Esophagus mucosa (tissue), 1 donor: ENCODE measurements at regions not wholly inside any gene's neighbourhood (a gene's known extent, or its start where the extent isn't known, plus 50 kb on each side); places are given as distances from the start of the nearest gene placed in this dataset.

Experiments used
- ATAC-seq: fragments of 200-7000 bp; cut with Tn5 transposase; one replicate; pipeline ENCODE4 v1.9.1; 2020
- donor health status: DM: yes; HTN: yes; CAD: no.

DNA sequence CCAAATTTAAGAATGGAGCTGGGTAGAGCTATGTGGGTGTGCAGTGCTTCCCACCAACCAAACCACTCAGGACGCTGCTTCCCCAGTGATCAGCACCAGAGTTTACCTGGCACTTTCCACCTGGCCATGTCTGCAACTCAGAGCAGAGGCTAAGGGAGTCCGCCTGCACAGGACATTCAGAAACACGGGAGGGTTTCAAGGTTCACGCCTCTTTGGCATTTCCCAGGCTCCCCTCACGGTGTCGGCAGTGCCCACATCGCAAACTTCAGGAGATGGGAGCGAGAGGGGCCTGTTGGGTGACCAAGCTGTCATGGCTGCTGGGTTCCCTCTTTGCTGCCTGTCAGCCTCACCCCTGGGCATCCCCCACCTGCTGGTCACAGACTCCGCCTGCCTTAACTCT, 161.5 kb downstream of the NXNL2 start:
- no peak for ATAC-seq

DNA sequence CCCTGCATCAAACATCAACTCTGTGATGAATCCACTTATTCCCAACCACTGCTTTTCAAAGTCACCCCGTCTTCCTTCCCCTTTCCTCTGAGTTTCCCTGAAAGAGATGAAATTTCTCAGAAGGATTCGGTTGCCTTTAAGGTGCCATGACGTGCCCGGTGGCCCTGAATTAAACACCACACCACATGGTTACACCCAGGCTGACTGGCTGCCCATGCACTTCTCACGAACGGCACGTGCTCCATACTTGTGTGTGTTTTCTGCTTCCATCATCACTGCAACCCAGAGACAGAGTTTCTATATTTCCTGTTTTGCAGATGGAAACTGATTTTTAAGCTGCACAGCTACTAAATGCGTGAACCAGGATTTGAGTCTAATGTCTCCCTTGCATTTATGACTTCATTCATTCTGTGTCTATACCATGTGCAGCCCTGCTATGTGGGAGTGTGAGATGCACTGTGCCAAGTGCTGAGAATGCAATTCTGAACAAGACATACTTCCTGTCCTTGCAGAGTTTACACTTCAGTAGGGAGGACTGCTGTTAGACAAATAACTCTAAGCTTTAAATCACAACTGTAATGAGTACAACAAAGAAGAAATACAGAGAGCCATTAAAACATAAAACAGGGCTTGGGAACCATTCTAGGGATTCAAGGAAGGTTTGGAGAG, 162.9 kb downstream of the NXNL2 start:
- ATAC-seq = no peak

DNA sequence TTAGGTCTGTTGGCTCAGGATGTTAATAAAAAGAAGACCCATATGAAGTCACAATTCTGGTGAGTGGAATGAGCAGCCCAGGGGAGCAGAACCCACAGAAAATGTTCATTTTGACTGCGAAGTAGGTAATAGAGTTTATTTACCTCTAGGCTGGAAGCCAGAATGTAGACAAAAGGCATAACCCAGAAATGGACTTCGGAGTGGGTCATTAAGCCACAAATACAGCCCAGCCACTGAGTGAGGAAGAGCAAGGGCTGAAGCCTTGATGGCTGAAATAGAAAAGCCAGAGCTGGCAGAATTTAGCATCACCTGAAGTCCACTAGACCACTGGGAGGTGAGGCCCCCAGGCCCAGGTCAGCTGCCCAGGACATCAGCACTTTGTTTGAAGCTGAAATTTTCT, 168.0 kb downstream of the NXNL2 start:
- ATAC-seq = no peak

GRCh38 chr9:88706193-88707113, 171.5 kb downstream of the NXNL2 start:
- no peak for ATAC-seq

GRCh38 chr9:88710449-88710848, 175.5 kb downstream of the NXNL2 start:
- ATAC-seq = no peak

DNA sequence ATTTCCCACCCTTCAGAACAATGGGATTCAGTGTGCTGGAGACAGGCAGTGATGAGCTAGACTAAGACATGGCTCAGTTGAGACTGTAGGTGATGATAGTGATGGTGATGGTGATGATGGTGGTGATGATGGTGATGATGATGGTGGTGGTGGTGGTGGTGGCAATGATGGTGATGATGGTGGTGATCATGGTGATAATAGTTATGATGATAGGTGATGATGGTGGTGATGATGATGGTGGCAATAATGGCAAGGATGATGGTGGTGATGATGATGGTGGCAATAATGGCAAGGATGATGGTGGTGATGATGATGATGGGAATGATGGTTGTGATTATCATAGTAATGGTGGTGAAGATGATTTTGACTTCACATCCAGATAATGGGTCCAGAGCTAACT, 176.7 kb downstream of the NXNL2 start:
- no peak for ATAC-seq

DNA sequence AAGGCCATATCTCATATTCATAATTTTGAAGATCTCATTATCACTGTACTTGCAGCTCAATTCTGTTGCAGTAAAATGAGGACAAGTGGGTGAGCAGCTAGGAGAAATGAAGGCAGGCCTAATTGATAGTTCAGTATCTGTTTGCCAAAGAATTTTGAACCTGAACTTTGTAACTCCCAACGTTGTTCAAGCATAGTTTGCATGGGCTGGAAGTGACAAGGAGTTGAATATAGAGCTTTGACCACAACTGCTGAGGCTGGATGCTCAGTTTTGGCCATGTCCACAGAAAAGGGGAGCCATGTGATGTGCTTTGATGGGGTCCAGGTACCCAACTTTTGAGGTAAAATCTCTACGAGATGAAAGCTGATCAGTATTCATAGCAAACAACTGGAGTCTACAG, 177.5 kb downstream of the NXNL2 start:
- no peak for ATAC-seq

GRCh38 chr9:88713010-88713409, 178.0 kb downstream of the NXNL2 start:
- ATAC-seq = no peak

DNA sequence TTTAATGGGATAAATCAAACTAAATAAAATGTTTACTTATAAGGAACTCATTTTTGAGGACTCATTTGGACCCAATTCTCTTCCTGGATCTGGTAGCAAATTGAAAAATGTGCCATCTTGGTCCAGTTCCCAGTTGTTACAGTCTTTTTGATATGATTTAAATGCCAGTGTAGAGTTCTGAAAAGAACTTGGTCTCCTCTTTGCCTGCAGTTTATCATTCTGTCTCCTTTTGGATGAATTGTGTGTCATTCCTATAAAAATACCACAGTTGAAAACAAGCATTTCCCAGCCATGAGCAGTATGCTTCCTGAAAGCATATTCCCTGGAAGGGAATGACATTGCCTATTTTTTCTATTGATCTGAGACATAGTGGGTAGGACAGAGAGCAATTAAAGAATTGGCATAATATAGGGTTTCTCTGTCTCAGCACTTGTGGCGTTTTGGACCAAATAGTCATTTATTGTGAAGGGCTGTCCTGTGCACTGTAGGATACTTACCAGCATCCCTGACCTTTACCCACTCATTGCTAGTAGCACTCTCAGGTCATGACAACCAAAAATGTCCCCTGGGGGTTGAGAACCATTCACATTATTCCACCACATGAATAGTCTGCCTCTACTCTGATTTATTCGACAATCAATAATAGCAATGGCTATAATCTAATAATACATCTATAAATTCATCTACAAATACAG, 181.8 kb downstream of the NXNL2 start:
- no peak for ATAC-seq

- no peak for ATAC-seq
These were observed 186.0 kb downstream of the NXNL2 start for GRCh38 chr9:88721025-88721424.

GRCh38 chr9:88721495-88722279, 186.7 kb downstream of the NXNL2 start:
- no peak for ATAC-seq

GRCh38 chr9:88722753-88723152, 187.8 kb downstream of the NXNL2 start:
- ATAC-seq = no peak

DNA sequence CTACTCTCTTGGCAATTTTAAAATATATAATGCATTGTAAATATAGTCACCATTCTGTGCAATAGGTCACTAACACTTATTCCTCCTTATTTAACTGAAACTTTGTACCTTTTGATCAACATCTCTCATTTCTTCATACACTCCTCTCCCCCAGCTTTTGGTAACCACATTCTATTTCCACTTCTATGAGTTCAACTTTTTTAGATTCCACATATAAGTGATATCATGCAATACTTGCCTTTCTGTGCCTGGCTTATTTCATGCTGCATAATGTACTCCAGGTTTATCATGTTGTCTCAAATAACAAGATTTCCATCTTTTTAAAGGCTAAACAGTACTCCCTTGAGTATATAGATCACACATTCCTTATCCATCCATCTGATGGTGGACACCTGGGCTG, 188.8 kb downstream of the NXNL2 start:
- no peak for ATAC-seq

DNA sequence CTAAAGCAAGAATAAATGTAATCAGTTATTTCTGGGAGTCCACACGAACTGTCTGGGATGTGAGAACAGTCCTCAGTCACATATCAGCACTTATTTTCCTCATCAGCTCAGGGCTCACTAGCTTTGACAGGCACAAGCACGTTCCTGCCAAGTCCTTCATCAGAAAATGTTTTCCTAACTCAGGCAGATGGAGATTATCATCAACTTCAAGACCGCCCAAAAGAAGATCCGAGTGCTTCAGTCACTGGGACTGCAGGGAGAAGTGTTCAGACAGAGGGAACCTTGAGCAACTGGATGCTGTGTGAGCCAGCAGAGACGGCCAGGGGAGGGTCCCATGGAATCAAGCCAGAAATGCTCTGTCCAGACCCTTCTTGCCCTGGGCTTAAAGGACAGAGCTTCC, 189.4 kb downstream of the NXNL2 start:
- no peak for ATAC-seq

DNA sequence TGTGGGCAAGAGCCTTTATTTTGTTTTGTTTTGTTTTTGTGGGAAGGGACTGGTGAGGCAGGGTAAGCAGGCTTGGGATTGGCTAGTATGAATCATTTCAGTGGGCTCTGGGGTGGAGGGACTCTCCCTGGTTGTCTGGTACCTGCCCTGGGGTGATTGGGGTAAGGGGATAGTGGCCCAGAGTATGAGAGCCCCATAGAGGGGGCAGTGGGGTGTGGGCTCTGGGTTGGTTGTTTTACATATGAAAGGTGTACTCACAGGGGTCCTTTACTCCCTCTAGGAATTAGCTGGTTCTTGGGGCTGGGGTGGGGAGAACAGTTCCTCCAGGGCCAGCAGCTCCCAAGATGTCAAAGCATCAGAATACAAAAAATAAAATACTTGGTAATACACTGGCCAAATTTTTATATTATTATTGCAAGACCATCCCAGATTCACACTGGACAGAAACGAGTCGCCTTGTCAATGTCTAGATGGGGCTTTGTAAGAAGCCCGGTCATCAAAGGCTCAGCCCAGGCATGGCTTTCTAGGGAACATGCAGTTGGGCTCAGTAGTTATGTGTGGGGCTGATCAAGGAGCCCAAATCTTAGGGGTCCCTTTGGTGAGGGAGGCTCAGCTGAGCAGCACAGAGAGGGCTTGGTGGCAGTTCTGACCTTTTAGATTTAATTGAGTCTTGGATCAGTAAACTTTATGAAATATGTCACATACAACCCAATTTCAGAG, 190.5 kb downstream of the NXNL2 start:
- no peak for ATAC-seq

DNA sequence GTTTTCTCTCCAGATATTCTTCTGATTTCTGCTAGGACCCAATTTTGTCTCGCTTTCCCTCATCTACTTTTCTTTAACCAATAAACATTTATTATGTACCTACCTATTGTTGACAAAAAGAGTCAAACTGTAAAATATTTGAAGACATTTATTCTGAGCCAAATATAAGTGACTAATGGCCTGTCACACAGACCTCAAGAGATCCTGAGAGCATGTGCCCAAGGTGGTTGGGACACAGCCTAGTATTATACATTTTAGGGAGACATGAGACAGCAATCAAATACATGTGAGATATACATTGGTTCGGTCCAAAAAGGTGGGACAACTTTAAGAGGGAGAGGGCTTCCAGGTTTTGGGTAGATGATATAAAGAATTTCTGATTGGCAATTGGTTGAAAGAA, 191.8 kb downstream of the NXNL2 start:
- no peak for ATAC-seq

DNA sequence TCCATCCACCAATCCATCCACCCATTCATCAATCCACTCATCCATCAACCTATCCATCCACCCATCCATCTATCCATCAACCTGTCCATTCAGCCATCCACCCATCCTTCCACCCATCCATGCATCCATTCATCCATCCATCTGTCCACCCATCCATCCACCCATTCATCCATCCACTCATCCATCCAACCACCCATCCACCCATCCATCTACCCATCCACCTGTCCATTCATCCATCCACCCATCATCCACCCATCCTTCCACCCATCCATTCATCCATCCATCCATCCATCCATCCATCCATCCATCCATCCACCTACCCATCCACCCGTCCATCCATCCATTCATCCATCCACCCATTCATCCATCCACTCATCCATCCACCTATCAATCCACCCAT, 195.8 kb downstream of the NXNL2 start:
- no peak for ATAC-seq

- ATAC-seq = no peak
These were observed 197.2 kb downstream of the NXNL2 start for GRCh38 chr9:88732128-88732527.

- ATAC-seq = no peak
These were observed 198.9 kb downstream of the NXNL2 start for GRCh38 chr9:88733651-88734421.

- no peak for ATAC-seq
These were observed 199.5 kb downstream of the NXNL2 start for GRCh38 chr9:88734527-88734926.

DNA sequence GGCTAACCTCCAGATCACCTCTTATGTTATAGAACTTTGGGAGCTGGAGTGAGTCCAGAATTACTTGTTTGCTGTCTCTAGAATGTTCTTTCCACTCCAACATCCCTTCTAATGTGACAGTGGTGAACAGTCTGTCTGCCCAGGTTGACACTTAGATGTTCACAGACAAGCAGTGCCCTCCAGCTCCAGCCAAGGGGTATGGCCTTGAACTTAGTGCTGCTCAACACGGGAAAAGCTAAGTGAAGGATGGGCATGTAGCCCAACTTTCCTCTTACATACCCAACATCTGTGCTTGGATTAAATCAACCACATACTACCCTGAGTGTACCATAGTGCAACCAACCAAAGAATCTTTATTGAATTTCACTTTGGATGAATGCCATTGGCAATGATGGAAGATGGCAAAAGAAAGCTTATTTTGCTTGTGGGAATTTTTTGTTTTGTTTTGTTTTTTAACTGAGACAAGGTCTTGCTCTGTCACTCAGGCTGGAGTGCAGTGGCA, 201.2 kb downstream of the NXNL2 start:
- ATAC-seq = no peak
